ENCODE measurements at regions not wholly inside any gene's neighbourhood (a gene's known extent, or its start where the extent isn't known, plus 50 kb on each side); places are given as distances from the start of the nearest gene placed in this dataset.

- ATAC-seq = no peak
- no peak for TF ChIP-seq ARNTL (CRISPR knock-in tag; IDR thresholded peaks at IDR 0.05; ENCODE audit: borderline replicate concordance, low read depth)
- TF ChIP-seq, protein P1, sequence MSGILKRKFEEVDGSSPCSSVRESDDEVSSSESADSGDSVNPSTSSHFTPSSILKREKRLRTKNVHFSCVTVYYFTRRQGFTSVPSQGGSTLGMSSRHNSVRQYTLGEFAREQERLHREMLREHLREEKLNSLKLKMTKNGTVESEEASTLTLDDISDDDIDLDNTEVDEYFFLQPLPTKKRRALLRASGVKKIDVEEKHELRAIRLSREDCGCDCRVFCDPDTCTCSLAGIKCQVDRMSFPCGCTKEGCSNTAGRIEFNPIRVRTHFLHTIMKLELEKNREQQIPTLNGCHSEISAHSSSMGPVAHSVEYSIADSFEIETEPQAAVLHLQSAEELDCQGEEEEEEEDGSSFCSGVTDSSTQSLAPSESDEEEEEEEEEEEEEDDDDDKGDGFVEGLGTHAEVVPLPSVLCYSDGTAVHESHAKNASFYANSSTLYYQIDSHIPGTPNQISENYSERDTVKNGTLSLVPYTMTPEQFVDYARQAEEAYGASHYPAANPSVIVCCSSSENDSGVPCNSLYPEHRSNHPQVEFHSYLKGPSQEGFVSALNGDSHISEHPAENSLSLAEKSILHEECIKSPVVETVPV (CRISPR knock-in tag; IDR thresholded peaks at IDR 0.05) = no peak
- TF ChIP-seq ZNF70 (CRISPR knock-in tag; IDR thresholded peaks at IDR 0.05) = no peak
- no peak for TF ChIP-seq ZNF8 (CRISPR knock-in tag; IDR thresholded peaks at IDR 0.05)
- TF ChIP-seq CSDC2 (CRISPR knock-in tag; IDR thresholded peaks at IDR 0.05) = no peak
- TF ChIP-seq ESRRG (CRISPR knock-in tag; IDR thresholded peaks at IDR 0.05) = no peak
- no peak for TF ChIP-seq OSR1 (CRISPR knock-in tag; IDR thresholded peaks at IDR 0.05)
- no peak for TF ChIP-seq PPARA (CRISPR knock-in tag; IDR thresholded peaks at IDR 0.05; ENCODE audit: borderline replicate concordance)
- TF ChIP-seq GLIS3 (CRISPR knock-in tag; IDR thresholded peaks at IDR 0.05) = no peak
- no peak for TF ChIP-seq TOX (CRISPR knock-in tag; IDR thresholded peaks at IDR 0.05; ENCODE audit: borderline replicate concordance)
- TF ChIP-seq, protein P2, sequence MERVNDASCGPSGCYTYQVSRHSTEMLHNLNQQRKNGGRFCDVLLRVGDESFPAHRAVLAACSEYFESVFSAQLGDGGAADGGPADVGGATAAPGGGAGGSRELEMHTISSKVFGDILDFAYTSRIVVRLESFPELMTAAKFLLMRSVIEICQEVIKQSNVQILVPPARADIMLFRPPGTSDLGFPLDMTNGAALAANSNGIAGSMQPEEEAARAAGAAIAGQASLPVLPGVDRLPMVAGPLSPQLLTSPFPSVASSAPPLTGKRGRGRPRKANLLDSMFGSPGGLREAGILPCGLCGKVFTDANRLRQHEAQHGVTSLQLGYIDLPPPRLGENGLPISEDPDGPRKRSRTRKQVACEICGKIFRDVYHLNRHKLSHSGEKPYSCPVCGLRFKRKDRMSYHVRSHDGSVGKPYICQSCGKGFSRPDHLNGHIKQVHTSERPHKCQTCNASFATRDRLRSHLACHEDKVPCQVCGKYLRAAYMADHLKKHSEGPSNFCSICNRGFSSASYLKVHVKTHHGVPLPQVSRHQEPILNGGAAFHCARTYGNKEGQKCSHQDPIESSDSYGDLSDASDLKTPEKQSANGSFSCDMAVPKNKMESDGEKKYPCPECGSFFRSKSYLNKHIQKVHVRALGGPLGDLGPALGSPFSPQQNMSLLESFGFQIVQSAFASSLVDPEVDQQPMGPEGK (CRISPR knock-in tag; IDR thresholded peaks at IDR 0.05; ENCODE audit: borderline replicate concordance) = no peak
- TF ChIP-seq, protein P3, sequence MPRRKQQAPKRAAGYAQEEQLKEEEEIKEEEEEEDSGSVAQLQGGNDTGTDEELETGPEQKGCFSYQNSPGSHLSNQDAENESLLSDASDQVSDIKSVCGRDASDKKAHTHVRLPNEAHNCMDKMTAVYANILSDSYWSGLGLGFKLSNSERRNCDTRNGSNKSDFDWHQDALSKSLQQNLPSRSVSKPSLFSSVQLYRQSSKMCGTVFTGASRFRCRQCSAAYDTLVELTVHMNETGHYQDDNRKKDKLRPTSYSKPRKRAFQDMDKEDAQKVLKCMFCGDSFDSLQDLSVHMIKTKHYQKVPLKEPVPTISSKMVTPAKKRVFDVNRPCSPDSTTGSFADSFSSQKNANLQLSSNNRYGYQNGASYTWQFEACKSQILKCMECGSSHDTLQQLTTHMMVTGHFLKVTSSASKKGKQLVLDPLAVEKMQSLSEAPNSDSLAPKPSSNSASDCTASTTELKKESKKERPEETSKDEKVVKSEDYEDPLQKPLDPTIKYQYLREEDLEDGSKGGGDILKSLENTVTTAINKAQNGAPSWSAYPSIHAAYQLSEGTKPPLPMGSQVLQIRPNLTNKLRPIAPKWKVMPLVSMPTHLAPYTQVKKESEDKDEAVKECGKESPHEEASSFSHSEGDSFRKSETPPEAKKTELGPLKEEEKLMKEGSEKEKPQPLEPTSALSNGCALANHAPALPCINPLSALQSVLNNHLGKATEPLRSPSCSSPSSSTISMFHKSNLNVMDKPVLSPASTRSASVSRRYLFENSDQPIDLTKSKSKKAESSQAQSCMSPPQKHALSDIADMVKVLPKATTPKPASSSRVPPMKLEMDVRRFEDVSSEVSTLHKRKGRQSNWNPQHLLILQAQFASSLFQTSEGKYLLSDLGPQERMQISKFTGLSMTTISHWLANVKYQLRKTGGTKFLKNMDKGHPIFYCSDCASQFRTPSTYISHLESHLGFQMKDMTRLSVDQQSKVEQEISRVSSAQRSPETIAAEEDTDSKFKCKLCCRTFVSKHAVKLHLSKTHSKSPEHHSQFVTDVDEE (CRISPR knock-in tag; IDR thresholded peaks at IDR 0.05) = no peak
- no peak for TF ChIP-seq SNAI2 (CRISPR knock-in tag; IDR thresholded peaks at IDR 0.05)
- TF ChIP-seq ZFP30 (CRISPR knock-in tag; IDR thresholded peaks at IDR 0.05) = no peak
- no peak for TF ChIP-seq RARB (CRISPR knock-in tag; IDR thresholded peaks at IDR 0.05)
- TF ChIP-seq ISL1 (CRISPR knock-in tag; IDR thresholded peaks at IDR 0.05) = no peak
Observed at GRCh38 chr5:124153588-124153987, 592.9 kb downstream of the ZNF608 start.

GRCh38 chr5:124148574-124148973 lies 597.9 kb downstream of the ZNF608 start:
- no peak for ATAC-seq
- TF ChIP-seq POU6F1 (CRISPR knock-in tag; IDR thresholded peaks at IDR 0.05; ENCODE audit: borderline replicate concordance, low read depth) (no peak), PPARA (CRISPR knock-in tag; IDR thresholded peaks at IDR 0.05; ENCODE audit: borderline replicate concordance) (no peak), OSR1 (CRISPR knock-in tag; IDR thresholded peaks at IDR 0.05) (no peak), ESRRG (CRISPR knock-in tag; IDR thresholded peaks at IDR 0.05) (no peak), TCF4 (CRISPR knock-in tag; IDR thresholded peaks at IDR 0.05; ENCODE audit: borderline replicate concordance) (no peak)
- TF ChIP-seq, protein P1 (CRISPR knock-in tag; IDR thresholded peaks at IDR 0.05) = no peak

DNA sequence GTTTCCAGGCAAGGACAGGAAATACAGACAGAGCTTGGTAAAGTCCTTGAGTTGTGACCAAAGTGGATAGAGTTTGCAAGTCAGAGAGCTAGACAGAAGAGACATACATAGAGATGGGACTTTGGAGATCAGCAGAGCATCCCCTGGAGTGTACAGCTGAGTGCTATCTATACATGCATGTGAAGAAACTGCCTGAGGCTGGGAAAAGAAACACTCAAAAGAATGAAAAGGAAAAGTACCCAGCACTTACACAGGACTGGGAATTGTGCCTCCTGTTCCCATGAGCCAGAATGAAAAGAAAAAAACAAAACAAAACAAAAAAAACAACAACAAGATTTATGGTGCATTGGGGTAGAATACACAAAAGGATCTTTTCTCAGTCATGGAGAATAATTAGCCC lies 606.4 kb downstream of the ZNF608 start:
- no peak for ATAC-seq
- TF ChIP-seq, protein P3 (CRISPR knock-in tag; IDR thresholded peaks at IDR 0.05) = no peak
- no peak for TF ChIP-seq ZNF565 (CRISPR knock-in tag; conservative IDR thresholded peaks at IDR 0.05; ENCODE audit: low read depth)
- no peak for TF ChIP-seq TOX (CRISPR knock-in tag; IDR thresholded peaks at IDR 0.05; ENCODE audit: borderline replicate concordance)
- no peak for TF ChIP-seq ZNF8 (CRISPR knock-in tag; IDR thresholded peaks at IDR 0.05)
- TF ChIP-seq ZFP3 (CRISPR knock-in tag; IDR thresholded peaks at IDR 0.05) = no peak
- no peak for TF ChIP-seq BACH2 (CRISPR knock-in tag; IDR thresholded peaks at IDR 0.05; ENCODE audit: borderline replicate concordance)
- TF ChIP-seq ZFP30 (CRISPR knock-in tag; IDR thresholded peaks at IDR 0.05) = no peak
- TF ChIP-seq, protein P2 (CRISPR knock-in tag; IDR thresholded peaks at IDR 0.05; ENCODE audit: borderline replicate concordance) = no peak
- TF ChIP-seq CSDC2 (CRISPR knock-in tag; IDR thresholded peaks at IDR 0.05) = no peak
- no peak for TF ChIP-seq ZC3H10 (CRISPR knock-in tag; IDR thresholded peaks at IDR 0.05)
- TF ChIP-seq CREB5 (CRISPR knock-in tag; IDR thresholded peaks at IDR 0.05; ENCODE audit: low read depth) = no peak
